ENCODE measurements at regions not wholly inside any gene's neighbourhood (a gene's known extent, or its start where the extent isn't known, plus 50 kb on each side); places are given as distances from the start of the nearest gene placed in this dataset.

DNA sequence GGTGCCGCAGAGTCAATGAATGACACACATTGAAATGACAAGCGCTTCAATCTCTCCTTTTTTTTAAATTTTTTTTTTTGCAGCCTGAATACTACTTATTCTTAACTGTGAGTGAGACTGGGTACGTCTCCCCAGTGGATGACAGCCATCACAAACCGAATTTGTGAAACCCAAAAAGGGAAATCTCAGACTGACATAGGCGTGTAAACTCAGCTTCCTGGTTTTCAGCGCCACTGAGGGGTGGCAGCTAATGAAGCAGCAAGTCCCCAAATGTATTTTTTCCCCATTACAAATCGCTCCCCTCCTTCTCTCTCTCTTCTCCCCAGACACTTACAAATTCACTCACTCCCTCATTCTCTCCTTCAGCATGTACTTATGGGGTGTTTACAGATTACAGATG is 196.0 kb downstream of the MAF start:
- no peak for TF ChIP-seq ZBTB11 (tag by site-specific recombination; conservative IDR thresholded peaks at IDR 0.05; ENCODE audit: low read depth)
- no peak for TF ChIP-seq KLF7 (tag by site-specific recombination; IDR thresholded peaks at IDR 0.05; ENCODE audit: borderline replicate concordance)
- TF ChIP-seq ZNF660 (tag by site-specific recombination; IDR thresholded peaks at IDR 0.05): no peak
- TF ChIP-seq ZFHX2 (tag by site-specific recombination; conservative IDR thresholded peaks at IDR 0.05): no peak
- no peak for TF ChIP-seq ZNF777 (tag by site-specific recombination; IDR thresholded peaks at IDR 0.05; ENCODE audit: borderline replicate concordance)
- TF ChIP-seq ZBTB21 (tag by site-specific recombination; IDR thresholded peaks at IDR 0.05): no peak
- TF ChIP-seq AEBP2 (tag by site-specific recombination; IDR thresholded peaks at IDR 0.05; ENCODE audit: borderline replicate concordance): no peak

Measured in HEK293 (cell line).